ENCODE measurements at regions not wholly inside any gene's neighbourhood (a gene's known extent, or its start where the extent isn't known, plus 50 kb on each side); places are given as distances from the start of the nearest gene placed in this dataset.

DNA sequence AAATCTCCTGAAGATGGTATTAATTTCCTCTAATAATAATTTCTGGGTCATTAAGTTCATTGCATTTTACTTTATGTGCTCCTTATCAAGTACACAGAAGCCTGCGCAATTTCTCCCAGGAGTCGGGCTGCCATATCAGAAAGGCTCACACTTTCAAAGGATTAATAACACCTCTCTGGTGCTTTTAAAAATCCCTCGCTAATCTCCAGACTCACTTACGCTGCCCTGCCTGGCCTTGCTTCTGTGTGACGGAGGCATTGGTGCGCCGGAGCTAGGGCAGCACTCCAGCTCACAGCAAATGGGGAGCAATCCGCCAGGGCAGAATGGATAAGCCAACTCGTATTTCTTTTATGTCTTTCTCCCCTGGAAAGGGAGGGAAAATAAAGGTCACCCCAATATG, 300.8 kb downstream of the EFNB2 start:
- Mint-ChIP-seq H3K27me3 (ENCODE audit: low read depth) (no peaks in the 10 kb centered on the region), H3K36me3 (ENCODE audit: low read depth) (no peaks in the 10 kb centered on the region), H3K4me3 (ENCODE audit: unreplicated experiment) (no peak overlapping the region), H3K4me1 (ENCODE audit: low read depth) (peaks cover 7% of the 10 kb centered on the region), H3K27ac (ENCODE audit: unreplicated experiment) (no peak overlapping the region), H3K9me3 (ENCODE audit: low read depth) (peaks cover 9% of the 10 kb centered on the region)
- TF ChIP-seq, protein P1, sequence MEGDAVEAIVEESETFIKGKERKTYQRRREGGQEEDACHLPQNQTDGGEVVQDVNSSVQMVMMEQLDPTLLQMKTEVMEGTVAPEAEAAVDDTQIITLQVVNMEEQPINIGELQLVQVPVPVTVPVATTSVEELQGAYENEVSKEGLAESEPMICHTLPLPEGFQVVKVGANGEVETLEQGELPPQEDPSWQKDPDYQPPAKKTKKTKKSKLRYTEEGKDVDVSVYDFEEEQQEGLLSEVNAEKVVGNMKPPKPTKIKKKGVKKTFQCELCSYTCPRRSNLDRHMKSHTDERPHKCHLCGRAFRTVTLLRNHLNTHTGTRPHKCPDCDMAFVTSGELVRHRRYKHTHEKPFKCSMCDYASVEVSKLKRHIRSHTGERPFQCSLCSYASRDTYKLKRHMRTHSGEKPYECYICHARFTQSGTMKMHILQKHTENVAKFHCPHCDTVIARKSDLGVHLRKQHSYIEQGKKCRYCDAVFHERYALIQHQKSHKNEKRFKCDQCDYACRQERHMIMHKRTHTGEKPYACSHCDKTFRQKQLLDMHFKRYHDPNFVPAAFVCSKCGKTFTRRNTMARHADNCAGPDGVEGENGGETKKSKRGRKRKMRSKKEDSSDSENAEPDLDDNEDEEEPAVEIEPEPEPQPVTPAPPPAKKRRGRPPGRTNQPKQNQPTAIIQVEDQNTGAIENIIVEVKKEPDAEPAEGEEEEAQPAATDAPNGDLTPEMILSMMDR (IDR thresholded peaks at IDR 0.05): no peak
- no peak for DNase-seq (ENCODE audit: low spot score)

GRCh38 chr13:106233134-106233735, 302.2 kb downstream of the EFNB2 start:
- no peak for DNase-seq (ENCODE audit: low spot score)
- Mint-ChIP-seq H3K27ac (ENCODE audit: unreplicated experiment) (no peak overlapping the region), H3K4me1 (ENCODE audit: low read depth) (peaks cover 7% of the 10 kb centered on the region), H3K27me3 (ENCODE audit: low read depth) (no peaks in the 10 kb centered on the region), H3K4me3 (ENCODE audit: unreplicated experiment) (no peak overlapping the region), H3K36me3 (ENCODE audit: low read depth) (no peaks in the 10 kb centered on the region), H3K9me3 (ENCODE audit: low read depth) (peaks cover 9% of the 10 kb centered on the region)
- TF ChIP-seq, protein P1 (IDR thresholded peaks at IDR 0.05): no peak

DNA sequence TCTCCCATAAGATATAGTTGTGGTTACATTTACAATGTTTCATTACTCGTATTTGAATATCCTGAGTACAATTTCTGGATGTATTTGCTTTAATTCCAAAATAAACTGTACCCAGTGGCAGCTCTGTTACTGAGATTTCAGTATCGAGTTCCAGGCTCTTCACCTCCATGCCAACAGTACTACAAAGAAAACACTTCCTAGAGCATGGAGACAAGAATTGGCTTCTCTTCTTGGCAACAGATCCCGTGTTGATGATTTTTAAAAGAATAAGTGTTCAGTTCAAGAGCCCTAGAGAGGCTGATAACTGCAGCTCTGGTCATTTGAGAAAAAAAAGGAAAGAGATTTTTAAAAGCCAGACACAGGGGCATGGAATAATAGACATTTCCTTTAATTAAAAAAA, 302.8 kb downstream of the EFNB2 start:
- no peak for DNase-seq (ENCODE audit: low spot score)
- H3K27ac Mint-ChIP-seq (ENCODE audit: unreplicated experiment): no peak overlapping the region
- H3K36me3 Mint-ChIP-seq (ENCODE audit: low read depth): no peaks in the 10 kb centered on the region
- TF ChIP-seq, protein P1 (IDR thresholded peaks at IDR 0.05): no peak
- H3K9me3 Mint-ChIP-seq (ENCODE audit: low read depth): peaks cover 9% of the 10 kb centered on the region
- peaks cover 7% of the 10 kb centered on the region for H3K4me1 Mint-ChIP-seq (ENCODE audit: low read depth)
- H3K4me3 Mint-ChIP-seq (ENCODE audit: unreplicated experiment): no peak overlapping the region
- H3K27me3 Mint-ChIP-seq (ENCODE audit: low read depth): no peaks in the 10 kb centered on the region

GRCh38 chr13:106230450-106230849, 305.0 kb downstream of the EFNB2 start:
- no peak for DNase-seq (ENCODE audit: low spot score)
- Mint-ChIP-seq H3K4me3 (ENCODE audit: unreplicated experiment) (no peak overlapping the region), H3K27me3 (ENCODE audit: low read depth) (no peaks in the 10 kb centered on the region), H3K27ac (ENCODE audit: unreplicated experiment) (no peak overlapping the region), H3K36me3 (ENCODE audit: low read depth) (no peaks in the 10 kb centered on the region), H3K9me3 (ENCODE audit: low read depth) (peaks cover 9% of the 10 kb centered on the region), H3K4me1 (ENCODE audit: low read depth) (peaks cover 9% of the 10 kb centered on the region)
- TF ChIP-seq, protein P1 (IDR thresholded peaks at IDR 0.05): no peak

GRCh38 chr13:106225126-106225525, 310.3 kb downstream of the EFNB2 start:
- H3K36me3 Mint-ChIP-seq (ENCODE audit: low read depth): no peaks in the 10 kb centered on the region
- no peaks in the 10 kb centered on the region for H3K27me3 Mint-ChIP-seq (ENCODE audit: low read depth)
- peaks cover 28% of the 10 kb centered on the region for H3K4me1 Mint-ChIP-seq (ENCODE audit: low read depth)
- TF ChIP-seq, protein P1 (IDR thresholded peaks at IDR 0.05): no peak
- no peak for DNase-seq (ENCODE audit: low spot score)
- no peak overlapping the region for H3K27ac Mint-ChIP-seq (ENCODE audit: unreplicated experiment)
- H3K9me3 Mint-ChIP-seq (ENCODE audit: low read depth): no peaks in the 10 kb centered on the region
- no peak overlapping the region for H3K4me3 Mint-ChIP-seq (ENCODE audit: unreplicated experiment)

All from chondrocyte (in vitro differentiated cells).